ENCODE measurements at regions not wholly inside any gene's neighbourhood (a gene's known extent, or its start where the extent isn't known, plus 50 kb on each side); places are given as distances from the start of the nearest gene placed in this dataset.

DNA sequence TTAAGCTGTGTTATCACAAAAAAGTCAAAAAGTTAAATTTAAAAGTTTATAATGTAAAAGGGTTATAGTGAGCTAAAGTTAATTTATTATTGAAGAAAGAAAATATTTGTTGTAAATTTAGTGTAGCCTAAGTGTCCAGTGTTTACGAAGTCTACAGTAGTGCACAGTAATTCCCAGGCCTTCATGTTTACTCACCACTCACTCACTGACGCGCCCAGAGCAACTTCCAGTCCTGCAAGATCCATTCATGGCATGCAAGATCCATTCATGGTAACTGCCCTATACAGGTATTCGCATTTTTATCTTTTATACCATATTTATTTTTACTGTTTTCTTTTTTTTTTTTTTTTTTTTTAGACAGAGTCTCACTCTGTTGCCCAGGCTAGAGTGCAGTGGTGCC lies 69.5 kb downstream of the TPRA1 start:
- Mint-ChIP-seq H3K27ac (no peak overlapping the region), H3K36me3 (no peaks in the 10 kb centered on the region), H3K27me3 (ENCODE audit: low read depth) (peaks cover 7% of the 10 kb centered on the region), H3K9me3 (peaks cover 19% of the 10 kb centered on the region), H3K4me1 (peaks cover 6% of the 10 kb centered on the region), H3K4me3 (no peak overlapping the region)
- CTCF ChIA-PET, result no interaction called here
- DNase-seq (ENCODE audit: low spot score), result no peak
- no peak for ATAC-seq
- TF ChIP-seq, protein P1, sequence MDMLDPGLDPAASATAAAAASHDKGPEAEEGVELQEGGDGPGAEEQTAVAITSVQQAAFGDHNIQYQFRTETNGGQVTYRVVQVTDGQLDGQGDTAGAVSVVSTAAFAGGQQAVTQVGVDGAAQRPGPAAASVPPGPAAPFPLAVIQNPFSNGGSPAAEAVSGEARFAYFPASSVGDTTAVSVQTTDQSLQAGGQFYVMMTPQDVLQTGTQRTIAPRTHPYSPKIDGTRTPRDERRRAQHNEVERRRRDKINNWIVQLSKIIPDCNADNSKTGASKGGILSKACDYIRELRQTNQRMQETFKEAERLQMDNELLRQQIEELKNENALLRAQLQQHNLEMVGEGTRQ (CRISPR knock-in tag; IDR thresholded peaks at IDR 0.05), result no peak
- no peak for TF ChIP-seq ZNF219 (CRISPR knock-in tag; IDR thresholded peaks at IDR 0.05; ENCODE audit: borderline replicate concordance)
- TF ChIP-seq ZNF423 (CRISPR knock-in tag; IDR thresholded peaks at IDR 0.05), result no peak
- TF ChIP-seq, protein P2, sequence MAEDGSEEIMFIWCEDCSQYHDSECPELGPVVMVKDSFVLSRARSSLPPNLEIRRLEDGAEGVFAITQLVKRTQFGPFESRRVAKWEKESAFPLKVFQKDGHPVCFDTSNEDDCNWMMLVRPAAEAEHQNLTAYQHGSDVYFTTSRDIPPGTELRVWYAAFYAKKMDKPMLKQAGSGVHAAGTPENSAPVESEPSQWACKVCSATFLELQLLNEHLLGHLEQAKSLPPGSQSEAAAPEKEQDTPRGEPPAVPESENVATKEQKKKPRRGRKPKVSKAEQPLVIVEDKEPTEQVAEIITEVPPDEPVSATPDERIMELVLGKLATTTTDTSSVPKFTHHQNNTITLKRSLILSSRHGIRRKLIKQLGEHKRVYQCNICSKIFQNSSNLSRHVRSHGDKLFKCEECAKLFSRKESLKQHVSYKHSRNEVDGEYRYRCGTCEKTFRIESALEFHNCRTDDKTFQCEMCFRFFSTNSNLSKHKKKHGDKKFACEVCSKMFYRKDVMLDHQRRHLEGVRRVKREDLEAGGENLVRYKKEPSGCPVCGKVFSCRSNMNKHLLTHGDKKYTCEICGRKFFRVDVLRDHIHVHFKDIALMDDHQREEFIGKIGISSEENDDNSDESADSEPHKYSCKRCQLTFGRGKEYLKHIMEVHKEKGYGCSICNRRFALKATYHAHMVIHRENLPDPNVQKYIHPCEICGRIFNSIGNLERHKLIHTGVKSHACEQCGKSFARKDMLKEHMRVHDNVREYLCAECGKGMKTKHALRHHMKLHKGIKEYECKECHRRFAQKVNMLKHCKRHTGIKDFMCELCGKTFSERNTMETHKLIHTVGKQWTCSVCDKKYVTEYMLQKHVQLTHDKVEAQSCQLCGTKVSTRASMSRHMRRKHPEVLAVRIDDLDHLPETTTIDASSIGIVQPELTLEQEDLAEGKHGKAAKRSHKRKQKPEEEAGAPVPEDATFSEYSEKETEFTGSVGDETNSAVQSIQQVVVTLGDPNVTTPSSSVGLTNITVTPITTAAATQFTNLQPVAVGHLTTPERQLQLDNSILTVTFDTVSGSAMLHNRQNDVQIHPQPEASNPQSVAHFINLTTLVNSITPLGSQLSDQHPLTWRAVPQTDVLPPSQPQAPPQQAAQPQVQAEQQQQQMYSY (CRISPR knock-in tag; IDR thresholded peaks at IDR 0.05), result no peak
- TF ChIP-seq, protein P3, sequence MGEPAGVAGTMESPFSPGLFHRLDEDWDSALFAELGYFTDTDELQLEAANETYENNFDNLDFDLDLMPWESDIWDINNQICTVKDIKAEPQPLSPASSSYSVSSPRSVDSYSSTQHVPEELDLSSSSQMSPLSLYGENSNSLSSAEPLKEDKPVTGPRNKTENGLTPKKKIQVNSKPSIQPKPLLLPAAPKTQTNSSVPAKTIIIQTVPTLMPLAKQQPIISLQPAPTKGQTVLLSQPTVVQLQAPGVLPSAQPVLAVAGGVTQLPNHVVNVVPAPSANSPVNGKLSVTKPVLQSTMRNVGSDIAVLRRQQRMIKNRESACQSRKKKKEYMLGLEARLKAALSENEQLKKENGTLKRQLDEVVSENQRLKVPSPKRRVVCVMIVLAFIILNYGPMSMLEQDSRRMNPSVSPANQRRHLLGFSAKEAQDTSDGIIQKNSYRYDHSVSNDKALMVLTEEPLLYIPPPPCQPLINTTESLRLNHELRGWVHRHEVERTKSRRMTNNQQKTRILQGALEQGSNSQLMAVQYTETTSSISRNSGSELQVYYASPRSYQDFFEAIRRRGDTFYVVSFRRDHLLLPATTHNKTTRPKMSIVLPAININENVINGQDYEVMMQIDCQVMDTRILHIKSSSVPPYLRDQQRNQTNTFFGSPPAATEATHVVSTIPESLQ (CRISPR knock-in tag; IDR thresholded peaks at IDR 0.05), result no peak
- no peak for TF ChIP-seq E2F4 (CRISPR knock-in tag; IDR thresholded peaks at IDR 0.05; ENCODE audit: borderline replicate concordance, low read depth)
- TF ChIP-seq, protein P4, sequence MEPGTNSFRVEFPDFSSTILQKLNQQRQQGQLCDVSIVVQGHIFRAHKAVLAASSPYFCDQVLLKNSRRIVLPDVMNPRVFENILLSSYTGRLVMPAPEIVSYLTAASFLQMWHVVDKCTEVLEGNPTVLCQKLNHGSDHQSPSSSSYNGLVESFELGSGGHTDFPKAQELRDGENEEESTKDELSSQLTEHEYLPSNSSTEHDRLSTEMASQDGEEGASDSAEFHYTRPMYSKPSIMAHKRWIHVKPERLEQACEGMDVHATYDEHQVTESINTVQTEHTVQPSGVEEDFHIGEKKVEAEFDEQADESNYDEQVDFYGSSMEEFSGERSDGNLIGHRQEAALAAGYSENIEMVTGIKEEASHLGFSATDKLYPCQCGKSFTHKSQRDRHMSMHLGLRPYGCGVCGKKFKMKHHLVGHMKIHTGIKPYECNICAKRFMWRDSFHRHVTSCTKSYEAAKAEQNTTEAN (CRISPR knock-in tag; IDR thresholded peaks at IDR 0.05), result no peak
- no peak for TF ChIP-seq TP53 (CRISPR knock-in tag; IDR thresholded peaks at IDR 0.05)
- TF ChIP-seq, protein P5, sequence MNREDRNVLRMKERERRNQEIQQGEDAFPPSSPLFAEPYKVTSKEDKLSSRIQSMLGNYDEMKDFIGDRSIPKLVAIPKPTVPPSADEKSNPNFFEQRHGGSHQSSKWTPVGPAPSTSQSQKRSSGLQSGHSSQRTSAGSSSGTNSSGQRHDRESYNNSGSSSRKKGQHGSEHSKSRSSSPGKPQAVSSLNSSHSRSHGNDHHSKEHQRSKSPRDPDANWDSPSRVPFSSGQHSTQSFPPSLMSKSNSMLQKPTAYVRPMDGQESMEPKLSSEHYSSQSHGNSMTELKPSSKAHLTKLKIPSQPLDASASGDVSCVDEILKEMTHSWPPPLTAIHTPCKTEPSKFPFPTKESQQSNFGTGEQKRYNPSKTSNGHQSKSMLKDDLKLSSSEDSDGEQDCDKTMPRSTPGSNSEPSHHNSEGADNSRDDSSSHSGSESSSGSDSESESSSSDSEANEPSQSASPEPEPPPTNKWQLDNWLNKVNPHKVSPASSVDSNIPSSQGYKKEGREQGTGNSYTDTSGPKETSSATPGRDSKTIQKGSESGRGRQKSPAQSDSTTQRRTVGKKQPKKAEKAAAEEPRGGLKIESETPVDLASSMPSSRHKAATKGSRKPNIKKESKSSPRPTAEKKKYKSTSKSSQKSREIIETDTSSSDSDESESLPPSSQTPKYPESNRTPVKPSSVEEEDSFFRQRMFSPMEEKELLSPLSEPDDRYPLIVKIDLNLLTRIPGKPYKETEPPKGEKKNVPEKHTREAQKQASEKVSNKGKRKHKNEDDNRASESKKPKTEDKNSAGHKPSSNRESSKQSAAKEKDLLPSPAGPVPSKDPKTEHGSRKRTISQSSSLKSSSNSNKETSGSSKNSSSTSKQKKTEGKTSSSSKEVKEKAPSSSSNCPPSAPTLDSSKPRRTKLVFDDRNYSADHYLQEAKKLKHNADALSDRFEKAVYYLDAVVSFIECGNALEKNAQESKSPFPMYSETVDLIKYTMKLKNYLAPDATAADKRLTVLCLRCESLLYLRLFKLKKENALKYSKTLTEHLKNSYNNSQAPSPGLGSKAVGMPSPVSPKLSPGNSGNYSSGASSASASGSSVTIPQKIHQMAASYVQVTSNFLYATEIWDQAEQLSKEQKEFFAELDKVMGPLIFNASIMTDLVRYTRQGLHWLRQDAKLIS (CRISPR knock-in tag; IDR thresholded peaks at IDR 0.05; ENCODE audit: borderline replicate concordance), result no peak
- TF ChIP-seq, protein P6, sequence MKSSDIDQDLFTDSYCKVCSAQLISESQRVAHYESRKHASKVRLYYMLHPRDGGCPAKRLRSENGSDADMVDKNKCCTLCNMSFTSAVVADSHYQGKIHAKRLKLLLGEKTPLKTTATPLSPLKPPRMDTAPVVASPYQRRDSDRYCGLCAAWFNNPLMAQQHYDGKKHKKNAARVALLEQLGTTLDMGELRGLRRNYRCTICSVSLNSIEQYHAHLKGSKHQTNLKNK (CRISPR knock-in tag; IDR thresholded peaks at IDR 0.05), result no peak
- TF ChIP-seq SMAD4 (CRISPR knock-in tag; IDR thresholded peaks at IDR 0.05), result no peak
- TF ChIP-seq, protein P7, sequence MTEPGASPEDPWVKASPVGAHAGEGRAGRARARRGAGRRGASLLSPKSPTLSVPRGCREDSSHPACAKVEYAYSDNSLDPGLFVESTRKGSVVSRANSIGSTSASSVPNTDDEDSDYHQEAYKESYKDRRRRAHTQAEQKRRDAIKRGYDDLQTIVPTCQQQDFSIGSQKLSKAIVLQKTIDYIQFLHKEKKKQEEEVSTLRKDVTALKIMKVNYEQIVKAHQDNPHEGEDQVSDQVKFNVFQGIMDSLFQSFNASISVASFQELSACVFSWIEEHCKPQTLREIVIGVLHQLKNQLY (CRISPR knock-in tag; IDR thresholded peaks at IDR 0.05), result no peak
- TF ChIP-seq MYBL2 (CRISPR knock-in tag; IDR thresholded peaks at IDR 0.05), result no peak
- no peak for TF ChIP-seq ESRRA (CRISPR knock-in tag; IDR thresholded peaks at IDR 0.05; ENCODE audit: borderline replicate concordance)
- no peak for TF ChIP-seq SOX15 (CRISPR knock-in tag; IDR thresholded peaks at IDR 0.05)
- POLR2A ChIA-PET, result no interaction called here

All from WTC11 (cell line).